Thoracic aorta (tissue), 2 donors: ENCODE measurements at regions not wholly inside any gene's neighbourhood (a gene's known extent, or its start where the extent isn't known, plus 50 kb on each side); places are given as distances from the start of the nearest gene placed in this dataset.

ENCODE experiments used
- ATAC-seq: fragments of 150-250 bp; one replicate; pipeline ENCODE4 v1.8.0; 2017; ENCODE audit warnings: low read depth; ENCODE audit not compliant: insufficient number of reproducible peaks, low FRiP score
- DNase-seq: peaks from one replicate; pipeline ENCODE4 v3.0.0-alpha.2; 2020; ENCODE audit warnings: low spot score
- H3K27ac ChIP-seq, 2 donors: fragments of 200-600 bp; sonication (generic); 1 replicate in 1 of 2; 2 replicates in 1 of 2; pipeline ENCODE4 v1.5.1; 2016; ENCODE audit warnings: mild to moderate bottlenecking in 2 of 2, moderate library complexity in 2 of 2
- H3K27me3 ChIP-seq: fragments of 200-600 bp; sonication (generic); replicated peaks from 2 replicates; pipeline ENCODE4 v1.6.0; 2016; ENCODE audit warnings: mild to moderate bottlenecking; ENCODE audit not compliant: insufficient read depth
- H3K36me3 ChIP-seq: fragments of 200-600 bp; sonication (generic); one replicate; pipeline ENCODE4 v1.5.1; 2016
- H3K4me1 ChIP-seq, 2 donors: fragments of 200-600 bp; sonication (generic); 1 replicate in 1 of 2; 2 replicates in 1 of 2; pipeline versions ENCODE4 v1.5.1 to v1.6.0; 2016; ENCODE audit warnings: low read depth in 2 of 2, mild to moderate bottlenecking in 1 of 2; ENCODE audit not compliant: control insufficient read depth in 1 of 2
- H3K4me3 ChIP-seq: fragments of 200-600 bp; sonication (generic); 2 replicates; pipeline ENCODE4 v1.5.1; 2016; ENCODE audit warnings: mild to moderate bottlenecking
- H3K9me3 ChIP-seq: fragments of 200-600 bp; sonication (generic); 2 replicates; pipeline ENCODE4 v1.5.1; 2016
- CTCF ChIP-seq: fragments of 200-600 bp; sonication (generic); IDR thresholded peaks from one replicate; pipeline ENCODE4 v1.5.1; 2019; ENCODE audit warnings: antibody characterized with exemption

- Histone ChIP-seq H3K4me1 (peaks cover 0 to 7% of the 10 kb centered on the region in 2 donors), H3K4me3 (no peak overlapping the region), H3K9me3 (no peaks in the 10 kb centered on the region), H3K27me3 (no peaks in the 10 kb centered on the region), H3K36me3 (no peaks in the 10 kb centered on the region), H3K27ac (no peak overlapping the region)
- no peak for TF ChIP-seq CTCF
- ATAC-seq (no peak), DNase-seq (no peak)
Observed at GRCh38 chr4:120434756-120435155, 368.1 kb upstream of the MAD2L1 start.

- Histone ChIP-seq H3K27me3 (no peaks in the 10 kb centered on the region), H3K9me3 (no peaks in the 10 kb centered on the region), H3K36me3 (no peaks in the 10 kb centered on the region), H3K27ac (no peak overlapping the region), H3K4me1 (peaks cover 0 to 7% of the 10 kb centered on the region in 2 donors), H3K4me3 (no peak overlapping the region)
- TF ChIP-seq CTCF, result no peak
- no peak for ATAC-seq
- no peak for DNase-seq
Observed at GRCh38 chr4:120432301-120432860, 365.7 kb upstream of the MAD2L1 start.

- H3K4me3 ChIP-seq, result no peak overlapping the region
- no peak overlapping the region for H3K27ac ChIP-seq
- no peak for ATAC-seq
- H3K4me1 ChIP-seq, result peaks cover 0 to 7% of the 10 kb centered on the region in 2 donors
- DNase-seq, result no peak
- no peaks in the 10 kb centered on the region for H3K27me3 ChIP-seq
- TF ChIP-seq CTCF, result no peak
- H3K9me3 ChIP-seq, result no peaks in the 10 kb centered on the region
- no peaks in the 10 kb centered on the region for H3K36me3 ChIP-seq
Observed at GRCh38 chr4:120431180-120431579, 364.5 kb upstream of the MAD2L1 start.

GRCh38 chr4:120418146-120418545 is 351.5 kb upstream of the MAD2L1 start:
- Histone ChIP-seq H3K4me1 (no peaks in the 10 kb centered on the region), H3K27me3 (no peaks in the 10 kb centered on the region), H3K9me3 (no peaks in the 10 kb centered on the region), H3K4me3 (no peak overlapping the region), H3K36me3 (no peaks in the 10 kb centered on the region), H3K27ac (no peak overlapping the region)
- no peak for DNase-seq
- TF ChIP-seq CTCF, result no peak
- no peak for ATAC-seq

- no peaks in the 10 kb centered on the region for H3K36me3 ChIP-seq
- no peak for TF ChIP-seq CTCF
- no peaks in the 10 kb centered on the region for H3K4me1 ChIP-seq
- no peaks in the 10 kb centered on the region for H3K9me3 ChIP-seq
- ATAC-seq (no peak), DNase-seq (no peak)
- H3K27me3 ChIP-seq, result no peaks in the 10 kb centered on the region
- no peak overlapping the region for H3K4me3 ChIP-seq
- no peak overlapping the region for H3K27ac ChIP-seq
Observed at GRCh38 chr4:120415896-120416295, 349.2 kb upstream of the MAD2L1 start.
